OCI-LY1 (cell line): ENCODE measurements at regions not wholly inside any gene's neighbourhood (a gene's known extent, or its start where the extent isn't known, plus 50 kb on each side); places are given as distances from the start of the nearest gene placed in this dataset.

Experiments used
- CTCF ChIP-seq: fragments of 200-600 bp; sonication (generic), shearing (Covaris generic); IDR thresholded peaks from 2 replicates; pipeline ENCODE4 v1.5.1; 2017; ENCODE audit warnings: mild to moderate bottlenecking, antibody characterized with exemption, low read length, moderate library complexity, mixed read lengths
- EZH2 ChIP-seq: fragments of 200-600 bp; sonication (generic), shearing (Covaris generic); IDR thresholded peaks from 2 replicates; pipeline ENCODE4 v1.8.0; 2017; ENCODE audit warnings: borderline replicate concordance, mixed run types, mild to moderate bottlenecking, antibody characterized with exemption, low read length, moderate library complexity, mixed read lengths

GRCh38 chrX:69066966-69067525, 98.2 kb downstream of the PJA1 start:
- no peak for TF ChIP-seq CTCF
- no peak for TF ChIP-seq EZH2
